ENCODE measurements at regions not wholly inside any gene's neighbourhood (a gene's known extent, or its start where the extent isn't known, plus 50 kb on each side); places are given as distances from the start of the nearest gene placed in this dataset.

DNA sequence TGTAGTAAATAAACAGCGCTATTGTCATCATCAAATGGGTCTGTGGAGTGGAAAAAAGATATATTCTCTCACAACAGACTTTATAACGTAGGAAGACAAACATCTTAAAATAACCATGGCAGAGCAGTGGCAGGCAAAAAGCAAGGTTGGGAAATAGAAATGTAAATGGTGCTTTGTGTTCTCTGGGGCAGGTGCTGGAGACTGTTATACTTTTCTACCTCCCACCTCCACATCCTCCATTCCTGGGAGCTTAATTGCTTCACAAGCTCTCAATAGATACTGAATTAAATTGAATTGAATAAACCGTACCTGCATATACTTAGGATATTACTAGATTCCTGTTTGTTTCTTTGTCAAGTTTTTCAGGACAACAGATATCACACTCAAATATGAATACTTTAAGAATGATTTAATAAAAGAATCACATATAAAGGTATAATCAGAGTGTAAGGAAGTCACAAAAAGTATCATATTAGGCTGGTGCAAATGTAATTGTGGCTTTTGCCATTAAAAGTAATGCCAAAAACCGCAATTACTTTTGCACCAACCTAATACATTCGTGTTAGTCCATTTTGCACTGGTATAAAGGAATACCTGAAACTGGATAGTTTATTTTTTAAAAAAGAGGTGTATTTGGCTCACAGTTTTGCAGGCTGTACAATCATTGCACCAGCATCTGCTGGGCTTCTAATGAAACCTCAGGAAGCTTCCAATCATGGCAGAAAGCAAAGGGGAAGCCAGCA, 367.3 kb downstream of the GRIA2 start:
- TF ChIP-seq, protein P1, sequence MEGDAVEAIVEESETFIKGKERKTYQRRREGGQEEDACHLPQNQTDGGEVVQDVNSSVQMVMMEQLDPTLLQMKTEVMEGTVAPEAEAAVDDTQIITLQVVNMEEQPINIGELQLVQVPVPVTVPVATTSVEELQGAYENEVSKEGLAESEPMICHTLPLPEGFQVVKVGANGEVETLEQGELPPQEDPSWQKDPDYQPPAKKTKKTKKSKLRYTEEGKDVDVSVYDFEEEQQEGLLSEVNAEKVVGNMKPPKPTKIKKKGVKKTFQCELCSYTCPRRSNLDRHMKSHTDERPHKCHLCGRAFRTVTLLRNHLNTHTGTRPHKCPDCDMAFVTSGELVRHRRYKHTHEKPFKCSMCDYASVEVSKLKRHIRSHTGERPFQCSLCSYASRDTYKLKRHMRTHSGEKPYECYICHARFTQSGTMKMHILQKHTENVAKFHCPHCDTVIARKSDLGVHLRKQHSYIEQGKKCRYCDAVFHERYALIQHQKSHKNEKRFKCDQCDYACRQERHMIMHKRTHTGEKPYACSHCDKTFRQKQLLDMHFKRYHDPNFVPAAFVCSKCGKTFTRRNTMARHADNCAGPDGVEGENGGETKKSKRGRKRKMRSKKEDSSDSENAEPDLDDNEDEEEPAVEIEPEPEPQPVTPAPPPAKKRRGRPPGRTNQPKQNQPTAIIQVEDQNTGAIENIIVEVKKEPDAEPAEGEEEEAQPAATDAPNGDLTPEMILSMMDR (conservative IDR thresholded peaks at IDR 0.05; ENCODE audit: low read length): no peak
- no peak for TF ChIP-seq EZH2phosphoT487 (IDR thresholded peaks at IDR 0.05; ENCODE audit: borderline replicate concordance)

Measured in Loucy (cell line).